ENCODE measurements at regions not wholly inside any gene's neighbourhood (a gene's known extent, or its start where the extent isn't known, plus 50 kb on each side); places are given as distances from the start of the nearest gene placed in this dataset.

- Histone ChIP-seq H3K4me3 (ENCODE audit: low read length in 3 of 3) (no peak overlapping the region), H3K9ac (ENCODE audit: low read depth in 1 of 3, low read length in 3 of 3) (no peak overlapping the region), H3K36me3 (ENCODE audit: control insufficient read depth in 3 of 3, insufficient read depth in 3 of 3, low read length in 3 of 3) (no peaks in the 10 kb centered on the region), H3K9me3 (ENCODE audit: control insufficient read depth in 3 of 3, low read length in 3 of 3) (peaks cover 0 to 3% (median 0%) of the 10 kb centered on the region in 3 donors), H3K27me3 (ENCODE audit: control insufficient read depth in 3 of 3, insufficient read depth in 3 of 3, low read length in 3 of 3) (peaks cover 0 to 2% (median 0%) of the 10 kb centered on the region in 3 donors), H3K27ac (ENCODE audit: low read depth, low read length) (no peak overlapping the region), H3K4me1 (ENCODE audit: control insufficient read depth in 3 of 3, insufficient read depth in 3 of 3, low read length in 3 of 3) (peaks cover 5 to 12% (median 10%) of the 10 kb centered on the region in 3 donors)
Measured at GRCh38 chr6:14619419-14619781, 501.8 kb downstream of the CD83 start.

- Histone ChIP-seq H3K27ac (ENCODE audit: low read depth, low read length) (no peak overlapping the region), H3K4me1 (ENCODE audit: control insufficient read depth in 3 of 3, insufficient read depth in 3 of 3, low read length in 3 of 3) (peaks cover 5 to 12% (median 10%) of the 10 kb centered on the region in 3 donors), H3K4me3 (ENCODE audit: low read length in 3 of 3) (no peak overlapping the region), H3K36me3 (ENCODE audit: control insufficient read depth in 3 of 3, insufficient read depth in 3 of 3, low read length in 3 of 3) (no peaks in the 10 kb centered on the region), H3K9ac (ENCODE audit: low read depth in 1 of 3, low read length in 3 of 3) (no peak overlapping the region), H3K9me3 (ENCODE audit: control insufficient read depth in 3 of 3, low read length in 3 of 3) (peaks cover 0 to 3% (median 0%) of the 10 kb centered on the region in 3 donors), H3K27me3 (ENCODE audit: control insufficient read depth in 3 of 3, insufficient read depth in 3 of 3, low read length in 3 of 3) (peaks cover 0 to 2% (median 0%) of the 10 kb centered on the region in 3 donors)
Measured at GRCh38 chr6:14620522-14620921, 502.9 kb downstream of the CD83 start.

GRCh38 chr6:14621518-14621917, 503.9 kb downstream of the CD83 start:
- no peak overlapping the region for H3K27ac ChIP-seq (ENCODE audit: low read depth, low read length)
- no peaks in the 10 kb centered on the region for H3K9me3 ChIP-seq (ENCODE audit: control insufficient read depth in 3 of 3, low read length in 3 of 3)
- no peaks in the 10 kb centered on the region for H3K36me3 ChIP-seq (ENCODE audit: control insufficient read depth in 3 of 3, insufficient read depth in 3 of 3, low read length in 3 of 3)
- peaks cover 5 to 12% (median 10%) of the 10 kb centered on the region in 3 donors for H3K4me1 ChIP-seq (ENCODE audit: control insufficient read depth in 3 of 3, insufficient read depth in 3 of 3, low read length in 3 of 3)
- no peak overlapping the region for H3K4me3 ChIP-seq (ENCODE audit: low read length in 3 of 3)
- H3K27me3 ChIP-seq (ENCODE audit: control insufficient read depth in 3 of 3, insufficient read depth in 3 of 3, low read length in 3 of 3), result peaks cover 0 to 2% (median 0%) of the 10 kb centered on the region in 3 donors
- H3K9ac ChIP-seq (ENCODE audit: low read depth in 1 of 3, low read length in 3 of 3), result peak overlapping the region in 1 of 3 donors; percentile 54

GRCh38 chr6:14622085-14622484, 504.5 kb downstream of the CD83 start:
- H3K9ac ChIP-seq (ENCODE audit: low read depth in 1 of 3, low read length in 3 of 3), result no peak overlapping the region
- no peaks in the 10 kb centered on the region for H3K36me3 ChIP-seq (ENCODE audit: control insufficient read depth in 3 of 3, insufficient read depth in 3 of 3, low read length in 3 of 3)
- no peaks in the 10 kb centered on the region for H3K9me3 ChIP-seq (ENCODE audit: control insufficient read depth in 3 of 3, low read length in 3 of 3)
- peaks cover 0 to 2% (median 0%) of the 10 kb centered on the region in 3 donors for H3K27me3 ChIP-seq (ENCODE audit: control insufficient read depth in 3 of 3, insufficient read depth in 3 of 3, low read length in 3 of 3)
- no peak overlapping the region for H3K4me3 ChIP-seq (ENCODE audit: low read length in 3 of 3)
- H3K27ac ChIP-seq (ENCODE audit: low read depth, low read length), result no peak overlapping the region
- H3K4me1 ChIP-seq (ENCODE audit: control insufficient read depth in 3 of 3, insufficient read depth in 3 of 3, low read length in 3 of 3), result peaks cover 5 to 12% (median 10%) of the 10 kb centered on the region in 3 donors

- peaks cover 0 to 2% (median 0%) of the 10 kb centered on the region in 3 donors for H3K27me3 ChIP-seq (ENCODE audit: control insufficient read depth in 3 of 3, insufficient read depth in 3 of 3, low read length in 3 of 3)
- no peak overlapping the region for H3K27ac ChIP-seq (ENCODE audit: low read depth, low read length)
- no peaks in the 10 kb centered on the region for H3K9me3 ChIP-seq (ENCODE audit: control insufficient read depth in 3 of 3, low read length in 3 of 3)
- H3K4me3 ChIP-seq (ENCODE audit: low read length in 3 of 3), result no peak overlapping the region
- no peaks in the 10 kb centered on the region for H3K36me3 ChIP-seq (ENCODE audit: control insufficient read depth in 3 of 3, insufficient read depth in 3 of 3, low read length in 3 of 3)
- no peak overlapping the region for H3K9ac ChIP-seq (ENCODE audit: low read depth in 1 of 3, low read length in 3 of 3)
- H3K4me1 ChIP-seq (ENCODE audit: control insufficient read depth in 3 of 3, insufficient read depth in 3 of 3, low read length in 3 of 3), result peaks cover 5 to 12% (median 10%) of the 10 kb centered on the region in 3 donors
Measured at GRCh38 chr6:14622909-14623505, 505.4 kb downstream of the CD83 start.

GRCh38 chr6:14625173-14625895, 507.8 kb downstream of the CD83 start:
- H3K9ac ChIP-seq (ENCODE audit: low read depth in 1 of 3, low read length in 3 of 3), result no peak overlapping the region
- H3K4me3 ChIP-seq (ENCODE audit: low read length in 3 of 3), result no peak overlapping the region
- no peaks in the 10 kb centered on the region for H3K9me3 ChIP-seq (ENCODE audit: control insufficient read depth in 3 of 3, low read length in 3 of 3)
- no peaks in the 10 kb centered on the region for H3K36me3 ChIP-seq (ENCODE audit: control insufficient read depth in 3 of 3, insufficient read depth in 3 of 3, low read length in 3 of 3)
- H3K27me3 ChIP-seq (ENCODE audit: control insufficient read depth in 3 of 3, insufficient read depth in 3 of 3, low read length in 3 of 3), result peaks cover 0 to 6% (median 0%) of the 10 kb centered on the region in 3 donors
- H3K27ac ChIP-seq (ENCODE audit: low read depth, low read length), result no peak overlapping the region
- H3K4me1 ChIP-seq (ENCODE audit: control insufficient read depth in 3 of 3, insufficient read depth in 3 of 3, low read length in 3 of 3), result peaks cover 5 to 12% (median 10%) of the 10 kb centered on the region in 3 donors

DNA sequence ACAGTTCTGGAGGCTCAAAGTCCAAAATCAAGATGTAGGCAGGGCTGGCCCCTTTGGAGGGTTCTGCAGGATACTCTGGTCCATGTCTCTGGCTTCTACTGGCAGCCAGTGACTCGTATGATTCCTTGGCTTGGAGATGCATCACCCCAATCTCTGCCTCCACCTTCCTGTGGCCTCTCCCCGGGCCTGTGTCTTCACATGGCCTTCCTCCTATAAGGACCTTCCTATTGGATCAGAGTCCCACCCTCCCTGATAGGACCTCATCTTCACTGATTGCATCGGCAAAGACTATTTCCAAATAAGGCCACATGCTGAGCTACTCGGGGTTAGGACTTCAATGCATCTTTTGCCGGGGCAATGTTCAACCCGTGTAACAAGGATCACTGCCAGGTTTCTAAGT, 509.0 kb downstream of the CD83 start:
- Histone ChIP-seq H3K9ac (ENCODE audit: low read depth in 1 of 3, low read length in 3 of 3) (no peak overlapping the region), H3K36me3 (ENCODE audit: control insufficient read depth in 3 of 3, insufficient read depth in 3 of 3, low read length in 3 of 3) (no peaks in the 10 kb centered on the region), H3K9me3 (ENCODE audit: control insufficient read depth in 3 of 3, low read length in 3 of 3) (no peaks in the 10 kb centered on the region), H3K27me3 (ENCODE audit: control insufficient read depth in 3 of 3, insufficient read depth in 3 of 3, low read length in 3 of 3) (peaks cover 0 to 6% (median 0%) of the 10 kb centered on the region in 3 donors), H3K27ac (ENCODE audit: low read depth, low read length) (no peak overlapping the region), H3K4me3 (ENCODE audit: low read length in 3 of 3) (no peak overlapping the region), H3K4me1 (ENCODE audit: control insufficient read depth in 3 of 3, insufficient read depth in 3 of 3, low read length in 3 of 3) (peaks cover under 1 to 7% (median 7%) of the 10 kb centered on the region in 3 donors)

- no peaks in the 10 kb centered on the region for H3K36me3 ChIP-seq (ENCODE audit: control insufficient read depth in 3 of 3, insufficient read depth in 3 of 3, low read length in 3 of 3)
- no peak overlapping the region for H3K4me3 ChIP-seq (ENCODE audit: low read length in 3 of 3)
- no peaks in the 10 kb centered on the region for H3K9me3 ChIP-seq (ENCODE audit: control insufficient read depth in 3 of 3, low read length in 3 of 3)
- H3K4me1 ChIP-seq (ENCODE audit: control insufficient read depth in 3 of 3, insufficient read depth in 3 of 3, low read length in 3 of 3), result no peaks in the 10 kb centered on the region
- no peak overlapping the region for H3K9ac ChIP-seq (ENCODE audit: low read depth in 1 of 3, low read length in 3 of 3)
- H3K27ac ChIP-seq (ENCODE audit: low read depth, low read length), result no peak overlapping the region
- peaks cover 0 to 6% (median 0%) of the 10 kb centered on the region in 3 donors for H3K27me3 ChIP-seq (ENCODE audit: control insufficient read depth in 3 of 3, insufficient read depth in 3 of 3, low read length in 3 of 3)
Measured at GRCh38 chr6:14630016-14630415, 512.4 kb downstream of the CD83 start.

- Histone ChIP-seq H3K9me3 (ENCODE audit: control insufficient read depth in 3 of 3, low read length in 3 of 3) (no peaks in the 10 kb centered on the region), H3K4me1 (ENCODE audit: control insufficient read depth in 3 of 3, insufficient read depth in 3 of 3, low read length in 3 of 3) (peaks cover 8 to 9% (median 8%) of the 10 kb centered on the region in 3 donors), H3K4me3 (ENCODE audit: low read length in 3 of 3) (no peak overlapping the region), H3K36me3 (ENCODE audit: control insufficient read depth in 3 of 3, insufficient read depth in 3 of 3, low read length in 3 of 3) (no peaks in the 10 kb centered on the region), H3K27ac (ENCODE audit: low read depth, low read length) (no peak overlapping the region), H3K27me3 (ENCODE audit: control insufficient read depth in 3 of 3, insufficient read depth in 3 of 3, low read length in 3 of 3) (peaks cover 0 to 6% (median 0%) of the 10 kb centered on the region in 3 donors), H3K9ac (ENCODE audit: low read depth in 1 of 3, low read length in 3 of 3) (no peak overlapping the region)
Measured at GRCh38 chr6:14633479-14633878, 515.9 kb downstream of the CD83 start.

DNA sequence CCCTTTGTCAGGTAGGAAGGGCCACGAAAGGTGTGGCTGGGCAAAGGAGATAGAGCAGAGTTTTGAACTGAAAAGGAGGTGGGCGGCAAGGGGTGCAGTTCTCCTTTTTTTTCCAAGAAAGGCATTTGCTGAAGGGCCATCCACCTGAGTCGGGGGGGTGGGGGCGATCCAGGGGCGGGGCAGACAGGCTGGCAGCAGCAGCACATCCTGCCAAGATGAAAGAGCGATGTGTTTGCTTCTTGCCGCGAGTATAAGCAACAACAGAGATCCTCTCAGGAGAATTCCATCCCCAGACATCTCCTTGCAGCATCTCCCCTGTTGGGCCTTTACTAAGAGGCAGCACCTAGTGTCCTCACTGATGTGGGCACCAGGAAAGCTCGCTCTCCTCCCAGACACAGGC, 516.5 kb downstream of the CD83 start:
- no peak overlapping the region for H3K4me3 ChIP-seq (ENCODE audit: low read length in 3 of 3)
- no peak overlapping the region for H3K9ac ChIP-seq (ENCODE audit: low read depth in 1 of 3, low read length in 3 of 3)
- peaks cover 9 to 13% (median 10%) of the 10 kb centered on the region in 3 donors for H3K4me1 ChIP-seq (ENCODE audit: control insufficient read depth in 3 of 3, insufficient read depth in 3 of 3, low read length in 3 of 3)
- H3K36me3 ChIP-seq (ENCODE audit: control insufficient read depth in 3 of 3, insufficient read depth in 3 of 3, low read length in 3 of 3), result no peaks in the 10 kb centered on the region
- H3K27ac ChIP-seq (ENCODE audit: low read depth, low read length), result no peak overlapping the region
- H3K27me3 ChIP-seq (ENCODE audit: control insufficient read depth in 3 of 3, insufficient read depth in 3 of 3, low read length in 3 of 3), result peaks cover 0 to 6% (median 0%) of the 10 kb centered on the region in 3 donors
- no peaks in the 10 kb centered on the region for H3K9me3 ChIP-seq (ENCODE audit: control insufficient read depth in 3 of 3, low read length in 3 of 3)
